ENCODE measurements at regions not wholly inside any gene's neighbourhood (a gene's known extent, or its start where the extent isn't known, plus 50 kb on each side); places are given as distances from the start of the nearest gene placed in this dataset.

GRCh38 chr9:90478821-90479220, 163.8 kb downstream of the DIRAS2 start:
- TF ChIP-seq POLR2A (IDR thresholded peaks at IDR 0.05) (no peak), POLR2AphosphoS5 (IDR thresholded peaks at IDR 0.05) (no peak), EP300 (IDR thresholded peaks at IDR 0.05) (no peak), CTCF (IDR thresholded peaks at IDR 0.05) (no peak)

GRCh38 chr9:90485028-90485427, 157.6 kb downstream of the DIRAS2 start:
- Histone ChIP-seq H3K27me3 (no peaks in the 10 kb centered on the region), H3K27ac (no peak overlapping the region), H3K4me3 (no peak overlapping the region), H3K9me3 (peaks cover 0 to 12% (median 0%) of the 10 kb centered on the region in 3 donors), H3K4me1 (no peaks in the 10 kb centered on the region), H3K36me3 (no peaks in the 10 kb centered on the region)
- no peak for ATAC-seq
- WGBS, 2 donors (ENCODE audit: low coverage in 1 of 2), result 67 to 86% methylated on average over 1 of the region's 1 CpG
- TF ChIP-seq POLR2A (IDR thresholded peaks at IDR 0.05) (no peak), CTCF (IDR thresholded peaks at IDR 0.05) (no peak), POLR2AphosphoS5 (IDR thresholded peaks at IDR 0.05) (no peak), EP300 (IDR thresholded peaks at IDR 0.05) (no peak)

More at GRCh38 chr9:90478821-90479220, 163.8 kb downstream of the DIRAS2 start:
- Histone ChIP-seq H3K27me3 (no peaks in the 10 kb centered on the region), H3K4me3 (no peak overlapping the region), H3K9me3 (no peaks in the 10 kb centered on the region), H3K36me3 (no peaks in the 10 kb centered on the region), H3K27ac (no peak overlapping the region), H3K4me1 (no peaks in the 10 kb centered on the region)
- no peak for ATAC-seq
- 44 to 58% methylated on average over 6 of the region's 6 CpGs for WGBS, 2 donors (ENCODE audit: low coverage in 1 of 2)

- H3K36me3 ChIP-seq, result no peaks in the 10 kb centered on the region
- H3K4me3 ChIP-seq, result no peak overlapping the region
- TF ChIP-seq POLR2A (IDR thresholded peaks at IDR 0.05), result no peak
- no peak for TF ChIP-seq EP300 (IDR thresholded peaks at IDR 0.05)
- no peak for TF ChIP-seq POLR2AphosphoS5 (IDR thresholded peaks at IDR 0.05)
- TF ChIP-seq CTCF (IDR thresholded peaks at IDR 0.05), result no peak
- H3K27ac ChIP-seq, result no peak overlapping the region
- 79 to 90% methylated on average over 2 to 4 of the region's 4 CpGs for WGBS, 2 donors (ENCODE audit: low coverage in 1 of 2)
- peaks cover 0 to 18% (median 0%) of the 10 kb centered on the region in 3 donors for H3K9me3 ChIP-seq
- no peaks in the 10 kb centered on the region for H3K27me3 ChIP-seq
- H3K4me1 ChIP-seq, result no peaks in the 10 kb centered on the region
- ATAC-seq, result no peak
Measured at GRCh38 chr9:90489066-90489465, 153.6 kb downstream of the DIRAS2 start.

GRCh38 chr9:90499761-90500160, 142.9 kb downstream of the DIRAS2 start:
- H3K4me1 ChIP-seq, result no peaks in the 10 kb centered on the region

More at GRCh38 chr9:90499761-90500160, 142.9 kb downstream of the DIRAS2 start:
- Histone ChIP-seq H3K27me3 (no peaks in the 10 kb centered on the region), H3K27ac (no peak overlapping the region), H3K36me3 (no peaks in the 10 kb centered on the region), H3K4me3 (no peak overlapping the region), H3K9me3 (no peaks in the 10 kb centered on the region)
- ATAC-seq, result no peak
- 40 to 87% methylated on average over 1 to 2 of the region's 2 CpGs for WGBS, 2 donors (ENCODE audit: low coverage in 1 of 2)
- no peak for TF ChIP-seq POLR2A (IDR thresholded peaks at IDR 0.05)
- TF ChIP-seq POLR2AphosphoS5 (IDR thresholded peaks at IDR 0.05), result no peak
- TF ChIP-seq EP300 (IDR thresholded peaks at IDR 0.05), result no peak
- TF ChIP-seq CTCF (IDR thresholded peaks at IDR 0.05), result no peak

All from gastroesophageal sphincter (tissue), 4 donors.